Kidney (tissue), 13 donors: ENCODE measurements at regions not wholly inside any gene's neighbourhood (a gene's known extent, or its start where the extent isn't known, plus 50 kb on each side); places are given as distances from the start of the nearest gene placed in this dataset.

ENCODE experiments used
- DNase-seq, 5 donors: peaks; one replicate each; pipeline ENCODE4 v3.0.0-alpha.2; 2013 to 2020
- FAIRE-seq: peaks from 2 replicates; lab custom pipeline; 2012; peaks lifted over from hg19 to GRCh38; lab: Jason Lieb, UNC
- H3K27ac ChIP-seq, 2 donors: one replicate each; pipeline ENCODE4 v1.7.0; 2013; ENCODE audit warnings: low read depth in 2 of 2, low read length in 2 of 2, inconsistent platforms in 1 of 2
- H3K27me3 ChIP-seq: one replicate; pipeline ENCODE4 v1.7.1; 2013; ENCODE audit warnings: low read length, inconsistent platforms; ENCODE audit not compliant: control insufficient read depth, insufficient read depth
- H3K36me3 ChIP-seq, 3 donors: one replicate each; pipeline versions ENCODE4 v1.7.0 to v1.7.1; 2013; ENCODE audit warnings: low read length in 3 of 3, control low read depth in 1 of 3, inconsistent platforms in 1 of 3; ENCODE audit not compliant: insufficient read depth in 3 of 3, control insufficient read depth in 2 of 3
- H3K4me1 ChIP-seq, 3 donors: one replicate each; pipeline versions ENCODE4 v1.7.0 to v1.7.1; 2013; ENCODE audit warnings: low read length in 3 of 3, inconsistent platforms in 1 of 3, low read depth in 1 of 3; ENCODE audit not compliant: control insufficient read depth in 2 of 3, insufficient read depth in 2 of 3
- H3K4me3 ChIP-seq, 3 donors: one replicate each; pipeline versions ENCODE4 v1.7.0 to v1.8.1; 2013; ENCODE audit warnings: low read length in 3 of 3, control low read depth in 1 of 3, inconsistent platforms in 1 of 3
- H3K9ac ChIP-seq, 3 donors: one replicate each; pipeline versions ENCODE4 v1.7.0 to v1.7.1; 2013; ENCODE audit warnings: low read length in 3 of 3, control low read depth in 1 of 3, inconsistent platforms in 1 of 3
- H3K9me3 ChIP-seq, 3 donors: one replicate each; pipeline versions ENCODE4 v1.7.0 to v1.7.1; 2013; ENCODE audit warnings: low read length in 3 of 3, control low read depth in 1 of 3, inconsistent platforms in 1 of 3; ENCODE audit not compliant: control insufficient read depth in 2 of 3, insufficient read depth in 1 of 3
- intact Hi-C: fragments of 100-400 bp; cut with DNase I; formaldehyde crosslinking; loops from one replicate; pipeline ENCODE4 v1.11.1; 2022
- TF ChIP-seq, protein P1 (sequence below): IDR thresholded peaks from 3 replicates; pipeline ENCODE4 v1.5.1; 2012; ENCODE audit warnings: mild to moderate bottlenecking, moderate library complexity, borderline replicate concordance; ENCODE audit not compliant: insufficient read depth; ENCODE audit errors: extremely low read depth
- donor health status: control.
- donor health status: control.
- donor health status: control.
- donor health status: control.
- donor health status: control.
- donor health status: DM: yes; HTN: yes; CAD: no.
- donor health status: Normal renal cell carcinoma (clear cell type).

DNA sequence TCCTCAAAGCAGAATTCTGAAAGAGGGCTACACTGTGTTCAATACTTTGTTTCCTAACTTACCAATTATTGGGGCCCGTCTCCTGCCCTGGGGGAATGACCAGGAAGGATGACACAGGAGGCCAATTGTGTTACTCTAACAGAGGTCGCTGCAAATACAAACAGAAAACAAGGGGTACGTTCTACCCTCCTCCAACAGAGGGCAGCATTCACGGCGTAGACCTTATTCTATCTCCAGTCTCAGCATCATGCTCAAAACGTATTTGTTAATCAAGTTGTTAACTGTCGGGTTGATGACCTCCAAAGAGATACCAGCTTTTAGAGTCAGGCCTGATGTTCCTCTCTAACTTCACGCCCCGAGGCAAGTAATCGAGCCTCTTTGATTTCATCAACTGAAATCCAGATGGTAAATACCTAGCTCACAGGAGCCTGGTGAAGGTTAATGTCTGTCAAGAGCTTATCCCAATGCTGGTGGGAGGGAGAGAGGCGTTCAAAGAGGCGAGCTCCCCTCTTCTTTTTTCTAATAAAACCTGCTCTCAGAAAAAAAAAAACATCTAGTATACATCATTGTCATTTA is 181.0 kb upstream of the KCNIP4 start:
- Histone ChIP-seq H3K27me3 (no peaks in the 10 kb centered on the region), H3K36me3 (no peaks in the 10 kb centered on the region), H3K9me3 (no peaks in the 10 kb centered on the region), H3K4me3 (no peak overlapping the region), H3K27ac (no peak overlapping the region), H3K9ac (no peak overlapping the region), H3K4me1 (no peaks in the 10 kb centered on the region)
- DNase-seq (peak in 4 of 5 donors; percentile 3 to 27 (median 6)), FAIRE-seq (no peak)
- TF ChIP-seq, protein P1, sequence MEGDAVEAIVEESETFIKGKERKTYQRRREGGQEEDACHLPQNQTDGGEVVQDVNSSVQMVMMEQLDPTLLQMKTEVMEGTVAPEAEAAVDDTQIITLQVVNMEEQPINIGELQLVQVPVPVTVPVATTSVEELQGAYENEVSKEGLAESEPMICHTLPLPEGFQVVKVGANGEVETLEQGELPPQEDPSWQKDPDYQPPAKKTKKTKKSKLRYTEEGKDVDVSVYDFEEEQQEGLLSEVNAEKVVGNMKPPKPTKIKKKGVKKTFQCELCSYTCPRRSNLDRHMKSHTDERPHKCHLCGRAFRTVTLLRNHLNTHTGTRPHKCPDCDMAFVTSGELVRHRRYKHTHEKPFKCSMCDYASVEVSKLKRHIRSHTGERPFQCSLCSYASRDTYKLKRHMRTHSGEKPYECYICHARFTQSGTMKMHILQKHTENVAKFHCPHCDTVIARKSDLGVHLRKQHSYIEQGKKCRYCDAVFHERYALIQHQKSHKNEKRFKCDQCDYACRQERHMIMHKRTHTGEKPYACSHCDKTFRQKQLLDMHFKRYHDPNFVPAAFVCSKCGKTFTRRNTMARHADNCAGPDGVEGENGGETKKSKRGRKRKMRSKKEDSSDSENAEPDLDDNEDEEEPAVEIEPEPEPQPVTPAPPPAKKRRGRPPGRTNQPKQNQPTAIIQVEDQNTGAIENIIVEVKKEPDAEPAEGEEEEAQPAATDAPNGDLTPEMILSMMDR = peak; percentile 17
- intact Hi-C loops = no loop called here

DNA sequence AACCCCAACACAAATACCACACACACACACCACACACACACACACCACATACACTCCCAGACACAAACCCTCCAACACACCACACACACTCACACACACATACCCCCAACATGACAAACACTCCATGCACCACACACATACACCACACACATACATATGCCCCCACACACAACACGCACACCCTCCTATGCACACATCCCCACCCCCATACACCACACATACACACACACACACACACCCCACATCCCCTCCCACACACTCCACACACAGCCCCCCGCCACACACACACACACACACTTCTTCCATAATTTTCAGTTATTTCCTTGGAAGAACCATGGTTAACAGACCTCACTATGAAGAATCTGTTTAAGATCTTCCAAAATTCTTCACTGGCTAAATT is 173.5 kb upstream of the KCNIP4 start:
- DNase-seq (no peak), FAIRE-seq (no peak)
- TF ChIP-seq, protein P1 = no peak
- H3K27me3 ChIP-seq = no peaks in the 10 kb centered on the region
- H3K9me3 ChIP-seq = peaks cover 0 to 3% (median 0%) of the 10 kb centered on the region in 3 donors
- no peak overlapping the region for H3K9ac ChIP-seq
- H3K4me1 ChIP-seq = no peaks in the 10 kb centered on the region
- no peak overlapping the region for H3K4me3 ChIP-seq
- H3K27ac ChIP-seq = no peak overlapping the region
- H3K36me3 ChIP-seq = no peaks in the 10 kb centered on the region
- intact Hi-C loops = no loop called here

DNA sequence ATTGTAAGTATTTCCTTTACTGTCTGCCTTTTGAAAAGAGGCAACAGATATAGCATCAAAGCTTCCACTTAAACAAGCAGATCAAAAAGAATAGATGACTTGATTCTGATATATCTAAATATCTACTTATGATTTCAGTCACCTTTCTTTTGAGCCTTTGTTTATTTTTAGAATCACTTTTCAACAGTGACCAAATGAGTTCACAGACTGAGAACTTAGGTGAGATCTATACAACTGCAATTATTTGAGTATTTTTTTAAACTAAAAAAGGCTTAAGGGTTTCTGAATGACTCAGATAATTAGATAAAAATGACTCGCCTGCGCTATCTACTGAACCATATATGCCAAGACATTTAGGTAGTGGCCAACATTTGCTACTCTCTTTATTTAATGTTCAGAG is 166.7 kb upstream of the KCNIP4 start:
- no peak for DNase-seq
- H3K36me3 ChIP-seq = no peaks in the 10 kb centered on the region
- H3K27me3 ChIP-seq = no peaks in the 10 kb centered on the region
- H3K4me3 ChIP-seq = no peak overlapping the region
- H3K9me3 ChIP-seq = no peaks in the 10 kb centered on the region
- TF ChIP-seq, protein P1 = no peak
- no peak overlapping the region for H3K9ac ChIP-seq
- H3K27ac ChIP-seq = no peak overlapping the region
- no peaks in the 10 kb centered on the region for H3K4me1 ChIP-seq
- intact Hi-C loops = no loop called here
- FAIRE-seq = no peak

DNA sequence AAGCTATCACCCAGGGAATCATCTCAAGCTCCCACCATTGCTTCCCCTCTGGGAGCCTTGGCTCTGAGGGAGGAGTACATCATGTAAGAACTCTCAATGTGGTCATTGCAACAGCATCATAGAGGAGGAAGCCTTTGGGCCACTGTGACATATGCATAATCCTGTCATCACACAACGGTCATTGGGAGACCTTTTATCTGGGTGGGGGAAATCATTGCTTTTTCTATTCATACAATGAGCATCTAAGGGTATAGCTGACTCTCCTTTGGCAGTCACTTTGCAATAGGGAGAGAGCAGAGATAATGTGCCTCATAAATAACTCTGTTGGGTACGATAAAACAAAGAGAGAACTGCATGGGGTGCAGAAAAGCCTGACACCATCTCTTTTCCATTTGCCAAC is 155.2 kb upstream of the KCNIP4 start:
- TF ChIP-seq, protein P1 = no peak
- intact Hi-C loops = no loop called here
- H3K9ac ChIP-seq = no peak overlapping the region
- no peaks in the 10 kb centered on the region for H3K4me1 ChIP-seq
- H3K27me3 ChIP-seq = no peaks in the 10 kb centered on the region
- H3K27ac ChIP-seq = no peak overlapping the region
- H3K36me3 ChIP-seq = no peaks in the 10 kb centered on the region
- no peaks in the 10 kb centered on the region for H3K9me3 ChIP-seq
- FAIRE-seq = no peak
- H3K4me3 ChIP-seq = no peak overlapping the region
- DNase-seq = no peak
